ENCODE measurements at regions not wholly inside any gene's neighbourhood (a gene's known extent, or its start where the extent isn't known, plus 50 kb on each side); places are given as distances from the start of the nearest gene placed in this dataset.

DNA sequence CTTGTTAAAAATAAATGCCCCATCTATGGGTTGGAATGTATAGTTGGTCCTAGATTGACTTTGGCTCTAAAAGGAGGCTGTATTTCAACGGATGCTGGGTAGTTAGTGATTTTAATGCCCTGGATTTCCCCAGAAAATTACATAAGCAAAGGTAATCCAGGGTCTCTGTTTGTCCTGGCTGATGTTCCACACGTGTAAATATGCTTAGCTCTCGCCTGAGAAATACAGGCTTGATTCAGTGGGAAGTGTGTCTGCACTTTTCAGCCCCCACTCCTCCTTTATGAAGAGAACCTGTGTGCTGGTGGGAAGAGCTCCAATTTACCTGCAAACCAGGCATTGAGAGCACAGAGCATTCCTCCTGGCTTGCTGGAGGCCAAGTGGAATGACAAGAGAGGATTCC is 294.6 kb upstream of the CLINT1 start:
- in situ Hi-C loops (cut with MboI; ENCODE audit: low sequenced_read_pairs in 4 of 4) (no loop called here), intact Hi-C loops (cut with DNase I; ENCODE audit: low total_unique reads) (no loop called here)
- TF ChIP-seq, protein P1, sequence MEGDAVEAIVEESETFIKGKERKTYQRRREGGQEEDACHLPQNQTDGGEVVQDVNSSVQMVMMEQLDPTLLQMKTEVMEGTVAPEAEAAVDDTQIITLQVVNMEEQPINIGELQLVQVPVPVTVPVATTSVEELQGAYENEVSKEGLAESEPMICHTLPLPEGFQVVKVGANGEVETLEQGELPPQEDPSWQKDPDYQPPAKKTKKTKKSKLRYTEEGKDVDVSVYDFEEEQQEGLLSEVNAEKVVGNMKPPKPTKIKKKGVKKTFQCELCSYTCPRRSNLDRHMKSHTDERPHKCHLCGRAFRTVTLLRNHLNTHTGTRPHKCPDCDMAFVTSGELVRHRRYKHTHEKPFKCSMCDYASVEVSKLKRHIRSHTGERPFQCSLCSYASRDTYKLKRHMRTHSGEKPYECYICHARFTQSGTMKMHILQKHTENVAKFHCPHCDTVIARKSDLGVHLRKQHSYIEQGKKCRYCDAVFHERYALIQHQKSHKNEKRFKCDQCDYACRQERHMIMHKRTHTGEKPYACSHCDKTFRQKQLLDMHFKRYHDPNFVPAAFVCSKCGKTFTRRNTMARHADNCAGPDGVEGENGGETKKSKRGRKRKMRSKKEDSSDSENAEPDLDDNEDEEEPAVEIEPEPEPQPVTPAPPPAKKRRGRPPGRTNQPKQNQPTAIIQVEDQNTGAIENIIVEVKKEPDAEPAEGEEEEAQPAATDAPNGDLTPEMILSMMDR (IDR thresholded peaks at IDR 0.05 in 4 of 5, conservative IDR thresholded peaks at IDR 0.05 in 1 of 5), result no peak
- TF ChIP-seq POLR2A (IDR thresholded peaks at IDR 0.05), result no peak
- Histone ChIP-seq H3K4me3 (no peak overlapping the region), H3K9me3 (no peaks in the 10 kb centered on the region), H3K27me3 (no peaks in the 10 kb centered on the region), H3K4me1 (no peaks in the 10 kb centered on the region), H3K27ac (no peak overlapping the region), H3K36me3 (no peaks in the 10 kb centered on the region)
- DNase-seq, result no peak
- no peak for ATAC-seq

DNA sequence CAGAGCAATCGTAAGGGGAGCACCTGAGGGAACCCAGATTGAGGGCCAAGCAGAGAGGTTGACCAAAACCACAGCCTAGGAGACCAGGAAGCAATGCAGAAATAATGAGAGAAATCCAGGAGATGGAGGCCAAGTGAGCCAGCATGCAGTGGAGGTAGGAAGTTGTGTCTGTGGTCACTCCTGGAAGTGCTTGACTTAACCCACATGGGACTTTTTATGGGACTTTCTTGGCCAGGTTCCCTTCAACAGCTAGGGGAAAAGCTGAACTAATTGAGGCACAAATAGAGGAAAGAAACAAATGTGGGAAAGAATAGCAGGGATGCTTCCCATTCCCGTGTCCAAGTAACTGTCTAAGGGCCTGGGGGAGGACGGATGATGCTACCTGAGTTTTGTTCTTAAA is 293.2 kb upstream of the CLINT1 start:
- H3K27ac ChIP-seq, result no peak overlapping the region
- no peaks in the 10 kb centered on the region for H3K27me3 ChIP-seq
- DNase-seq, result no peak
- no peaks in the 10 kb centered on the region for H3K9me3 ChIP-seq
- TF ChIP-seq, protein P1 (IDR thresholded peaks at IDR 0.05 in 4 of 5, conservative IDR thresholded peaks at IDR 0.05 in 1 of 5), result no peak
- TF ChIP-seq POLR2A (IDR thresholded peaks at IDR 0.05), result no peak
- H3K36me3 ChIP-seq, result no peaks in the 10 kb centered on the region
- no peak for ATAC-seq
- no peaks in the 10 kb centered on the region for H3K4me1 ChIP-seq
- H3K4me3 ChIP-seq, result no peak overlapping the region
- intact Hi-C loops (cut with DNase I; ENCODE audit: low total_unique reads), result no loop called here
- in situ Hi-C loops (cut with MboI; ENCODE audit: low sequenced_read_pairs in 4 of 4), result no loop called here

DNA sequence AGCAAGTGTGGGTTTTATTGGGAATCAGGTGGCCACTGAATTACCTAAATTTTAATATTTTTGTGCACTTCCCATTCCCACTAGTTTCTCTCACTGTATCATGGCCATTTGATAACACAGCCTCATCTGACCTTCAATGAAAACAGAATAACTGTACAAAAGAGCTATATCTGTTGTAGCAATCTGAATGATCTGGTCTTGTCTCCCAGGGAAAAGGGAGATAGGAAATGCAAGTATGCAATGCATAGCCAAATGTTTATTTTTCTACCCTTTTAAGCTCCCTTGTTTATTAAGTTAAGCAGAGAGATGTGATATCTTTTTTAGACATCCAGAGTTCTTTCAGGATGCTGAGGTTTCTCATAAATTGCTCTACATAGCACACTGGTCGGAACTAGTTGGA is 288.3 kb upstream of the CLINT1 start:
- no peak overlapping the region for H3K4me3 ChIP-seq
- DNase-seq (no peak), ATAC-seq (no peak)
- intact Hi-C loops (cut with DNase I; ENCODE audit: low total_unique reads), result no loop called here
- no peaks in the 10 kb centered on the region for H3K9me3 ChIP-seq
- H3K27me3 ChIP-seq, result no peaks in the 10 kb centered on the region
- in situ Hi-C loops (cut with MboI; ENCODE audit: low sequenced_read_pairs in 4 of 4), result no loop called here
- TF ChIP-seq, protein P1 (IDR thresholded peaks at IDR 0.05 in 4 of 5, conservative IDR thresholded peaks at IDR 0.05 in 1 of 5), result no peak
- TF ChIP-seq POLR2A (IDR thresholded peaks at IDR 0.05), result no peak
- H3K36me3 ChIP-seq, result no peaks in the 10 kb centered on the region
- no peaks in the 10 kb centered on the region for H3K4me1 ChIP-seq
- no peak overlapping the region for H3K27ac ChIP-seq

DNA sequence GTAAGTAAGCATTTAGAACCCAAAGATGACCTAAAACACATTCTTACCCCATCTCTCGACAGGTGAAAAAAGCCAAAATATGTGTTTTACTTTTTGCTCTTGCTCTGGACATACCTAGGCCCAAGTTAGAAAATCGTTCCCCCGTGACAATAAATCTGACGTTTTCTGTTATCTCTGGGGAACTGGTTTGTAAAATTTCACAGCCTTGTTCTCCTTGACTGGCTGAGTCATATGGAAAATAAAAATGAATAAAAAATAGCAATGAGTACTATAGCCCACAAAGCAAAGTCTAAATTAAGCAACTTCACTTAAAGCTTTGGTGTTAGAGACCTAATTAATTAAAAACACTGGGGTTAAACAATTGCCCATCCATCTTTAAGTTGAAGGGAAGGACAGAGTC is 286.9 kb upstream of the CLINT1 start:
- Histone ChIP-seq H3K4me1 (no peaks in the 10 kb centered on the region), H3K27ac (no peak overlapping the region), H3K9me3 (no peaks in the 10 kb centered on the region), H3K4me3 (no peak overlapping the region), H3K36me3 (no peaks in the 10 kb centered on the region), H3K27me3 (no peaks in the 10 kb centered on the region)
- in situ Hi-C loops (cut with MboI; ENCODE audit: low sequenced_read_pairs in 4 of 4), result no loop called here
- ATAC-seq, result no peak
- no peak for TF ChIP-seq POLR2A (IDR thresholded peaks at IDR 0.05)
- intact Hi-C loops (cut with DNase I; ENCODE audit: low total_unique reads), result no loop called here
- no peak for DNase-seq

DNA sequence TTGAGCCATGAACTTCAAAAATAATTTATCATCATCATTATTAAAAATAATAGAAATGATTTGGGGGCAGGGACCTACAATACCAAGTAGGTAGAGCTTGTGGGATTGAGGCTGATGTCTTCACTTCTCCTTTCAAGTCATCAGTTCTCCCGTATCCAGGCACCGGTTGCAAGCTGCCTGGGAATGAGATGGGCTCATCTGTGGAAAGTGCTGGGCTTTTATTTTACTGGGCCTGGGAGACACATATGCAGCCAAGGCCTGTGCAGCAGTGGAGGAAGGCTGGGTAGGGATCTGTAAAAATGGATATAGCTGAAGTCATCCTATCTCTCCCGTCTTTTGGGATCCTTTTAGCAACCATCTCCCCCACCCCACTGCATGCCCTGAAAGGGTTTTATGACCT is 284.1 kb upstream of the CLINT1 start:
- ATAC-seq (no peak), DNase-seq (no peak)
- in situ Hi-C loops (cut with MboI; ENCODE audit: low sequenced_read_pairs in 4 of 4), result no loop called here
- Histone ChIP-seq H3K27me3 (no peaks in the 10 kb centered on the region), H3K36me3 (no peaks in the 10 kb centered on the region), H3K27ac (no peak overlapping the region), H3K9me3 (no peaks in the 10 kb centered on the region), H3K4me3 (no peak overlapping the region), H3K4me1 (no peaks in the 10 kb centered on the region)
- TF ChIP-seq, protein P1 (IDR thresholded peaks at IDR 0.05 in 4 of 5, conservative IDR thresholded peaks at IDR 0.05 in 1 of 5), result no peak
- no peak for TF ChIP-seq POLR2A (IDR thresholded peaks at IDR 0.05)
- intact Hi-C loops (cut with DNase I; ENCODE audit: low total_unique reads), result no loop called here

All from gastrocnemius medialis (tissue), 4 donors.